Heart left ventricle (tissue), 16 donors: ENCODE measurements at regions not wholly inside any gene's neighbourhood (a gene's known extent, or its start where the extent isn't known, plus 50 kb on each side); places are given as distances from the start of the nearest gene placed in this dataset.

Experiments
- ATAC-seq, 4 donors: fragments of 200-7000 bp; cut with Tn5 transposase; one replicate each; pipeline ENCODE4 v1.9.1; 2020 to 2022; ENCODE audit warnings: moderate library complexity in 4 of 4, mild to moderate bottlenecking in 3 of 4, moderate number of reproducible peaks in 1 of 4
- DNase-seq, 5 donors: peaks; one replicate each; pipeline ENCODE4 v3.0.0-alpha.2; 2020
- H3K27ac ChIP-seq, 12 donors: fragments of 200-600 bp; sonication (generic) in 4 of 12; one replicate each; pipeline versions ENCODE4 v1.5.0 to v1.8.0; 2016 to 2022; ENCODE audit warnings: mild to moderate bottlenecking in 2 of 12
- H3K27me3 ChIP-seq, 9 donors: fragments of 200-600 bp; sonication (generic) in 2 of 9; one replicate each; pipeline versions ENCODE4 v1.5.1 to v1.8.0; 2016 to 2022; ENCODE audit warnings: mild to moderate bottlenecking in 3 of 9
- H3K36me3 ChIP-seq, 9 donors: fragments of 200-600 bp; sonication (generic) in 2 of 9; one replicate each; pipeline versions ENCODE4 v1.5.0 to v1.8.0; 2018 to 2022; ENCODE audit warnings: mild to moderate bottlenecking in 2 of 9
- H3K4me1 ChIP-seq, 12 donors: fragments of 200-600 bp; sonication (generic) in 4 of 12; one replicate each; pipeline versions ENCODE4 v1.5.0 to v1.8.0; 2016 to 2022; ENCODE audit warnings: mild to moderate bottlenecking in 3 of 12
- H3K4me3 ChIP-seq, 12 donors: fragments of 200-600 bp; sonication (generic) in 4 of 12; one replicate each; pipeline versions ENCODE4 v1.5.0 to v1.8.0; 2017 to 2022; ENCODE audit warnings: mild to moderate bottlenecking in 9 of 12, moderate library complexity in 4 of 12
- H3K9me3 ChIP-seq, 12 donors: fragments of 200-600 bp; sonication (generic) in 4 of 12; one replicate each; pipeline versions ENCODE4 v1.5.0 to v1.8.0; 2016 to 2022; ENCODE audit warnings: mild to moderate bottlenecking in 1 of 12
- POLR2A ChIP-seq, 2 donors: fragments of 450-650 bp; IDR thresholded peaks; one replicate each; pipeline ENCODE4 v1.6.1; 2017; ENCODE audit warnings: antibody characterized with exemption in 2 of 2, mild to moderate bottlenecking in 2 of 2, moderate library complexity in 2 of 2
- WGBS, 4 donors: extraction: QIAGEN DNeasy Blood & Tissue Kit in 2 of 4; methylation state at CpG; one replicate each; pipeline versions ENCODE4 v1.1.5 to v1.1.7; 2013 to 2018; 5-methylcytosine and 5-hydroxymethylcytosine counted together
- intact Hi-C, 10 donors: fragments of 100-400 bp; cut with DNase I; formaldehyde crosslinking; loops; one replicate each; pipeline versions ENCODE4 v1.11.1 to v1.14.2; 2022
- TF ChIP-seq, protein P1 (sequence below), 12 donors: fragments of 200-600 bp; sonication (generic) in 4 of 12; IDR thresholded peaks; one replicate each; pipeline versions ENCODE4 v1.5.0 to v1.8.0; 2018 to 2022; ENCODE audit warnings: antibody characterized with exemption in 12 of 12, mild to moderate bottlenecking in 5 of 12
- donor health status: ischemic (EF 13 %, LVEDD 7.1; RV severe dilation, severe dysfunction).
- donor health status: healthy with polysubstance abuse.
- donor health status: DM: no; HTN: yes; CAD: no.
- donor health status: DM: no; HTN: no; CAD: no.
- donor health status: ischemic (EF 25% LVEDD 6.9; RV normal size, moderate dysfunction).
- donor health status: ischemic (EF 25% LVEDD 5.7; RV mildly dilated, moderate dysfunction).
- donor health status: healthy.
- donor health status: DM: yes; HTN: yes; CAD: no.
- donor health status: ischemic (EF 35%, LVEDD 5.7; RV mildly dilated, moderate dysfunction).
- donor health status: nonischemic (EF 11% LVEDD 7.7; RV severe dilation, severe dysfunction).
- donor health status: DM: yes; HTN: yes; CAD: no.
- donor health status: PGD.
- donor health status: ischemic (EF 29% LVEDD 5.4; RV normal size, mild dysfunction).
- donor health status: nonischemic (EF 23%, LVEDD 6.1; RV moderate dilation, normal function).

DNA sequence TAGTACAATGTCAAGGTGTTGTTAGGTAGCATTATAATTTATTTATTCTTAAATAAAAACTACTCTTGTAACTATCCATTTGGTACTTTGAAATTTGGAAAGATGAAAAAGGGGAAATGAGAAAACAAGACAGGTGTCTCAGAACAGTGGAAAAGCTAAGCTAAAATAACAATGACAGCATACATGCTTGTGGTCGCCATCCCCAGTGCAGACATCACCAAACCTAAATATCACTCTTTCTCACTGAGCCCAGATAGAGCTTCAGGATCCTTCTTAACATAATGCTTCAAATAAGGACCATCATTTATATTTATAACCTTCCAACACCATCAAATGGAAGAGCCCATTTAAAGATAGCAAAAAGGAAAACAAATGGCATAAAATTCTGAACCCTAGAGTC, 434.4 kb upstream of the BRINP1 start:
- WGBS, 4 donors, result 76 to 94% (median 81%) methylated on average over 1 of the region's 1 CpG
- Histone ChIP-seq H3K27ac (no peak overlapping the region), H3K9me3 (peaks cover 0 to 4% (median 0%) of the 10 kb centered on the region in 12 donors), H3K4me1 (peaks cover 0 to 20% (median 0%) of the 10 kb centered on the region in 12 donors), H3K4me3 (no peak overlapping the region), H3K27me3 (no peaks in the 10 kb centered on the region), H3K36me3 (no peaks in the 10 kb centered on the region)
- no peak for TF ChIP-seq POLR2A (IDR thresholded peaks at IDR 0.05)
- TF ChIP-seq, protein P1, sequence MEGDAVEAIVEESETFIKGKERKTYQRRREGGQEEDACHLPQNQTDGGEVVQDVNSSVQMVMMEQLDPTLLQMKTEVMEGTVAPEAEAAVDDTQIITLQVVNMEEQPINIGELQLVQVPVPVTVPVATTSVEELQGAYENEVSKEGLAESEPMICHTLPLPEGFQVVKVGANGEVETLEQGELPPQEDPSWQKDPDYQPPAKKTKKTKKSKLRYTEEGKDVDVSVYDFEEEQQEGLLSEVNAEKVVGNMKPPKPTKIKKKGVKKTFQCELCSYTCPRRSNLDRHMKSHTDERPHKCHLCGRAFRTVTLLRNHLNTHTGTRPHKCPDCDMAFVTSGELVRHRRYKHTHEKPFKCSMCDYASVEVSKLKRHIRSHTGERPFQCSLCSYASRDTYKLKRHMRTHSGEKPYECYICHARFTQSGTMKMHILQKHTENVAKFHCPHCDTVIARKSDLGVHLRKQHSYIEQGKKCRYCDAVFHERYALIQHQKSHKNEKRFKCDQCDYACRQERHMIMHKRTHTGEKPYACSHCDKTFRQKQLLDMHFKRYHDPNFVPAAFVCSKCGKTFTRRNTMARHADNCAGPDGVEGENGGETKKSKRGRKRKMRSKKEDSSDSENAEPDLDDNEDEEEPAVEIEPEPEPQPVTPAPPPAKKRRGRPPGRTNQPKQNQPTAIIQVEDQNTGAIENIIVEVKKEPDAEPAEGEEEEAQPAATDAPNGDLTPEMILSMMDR (IDR thresholded peaks at IDR 0.05), result no peak
- ATAC-seq (no peak), DNase-seq (no peak)
- intact Hi-C loops, result no loop called here

DNA sequence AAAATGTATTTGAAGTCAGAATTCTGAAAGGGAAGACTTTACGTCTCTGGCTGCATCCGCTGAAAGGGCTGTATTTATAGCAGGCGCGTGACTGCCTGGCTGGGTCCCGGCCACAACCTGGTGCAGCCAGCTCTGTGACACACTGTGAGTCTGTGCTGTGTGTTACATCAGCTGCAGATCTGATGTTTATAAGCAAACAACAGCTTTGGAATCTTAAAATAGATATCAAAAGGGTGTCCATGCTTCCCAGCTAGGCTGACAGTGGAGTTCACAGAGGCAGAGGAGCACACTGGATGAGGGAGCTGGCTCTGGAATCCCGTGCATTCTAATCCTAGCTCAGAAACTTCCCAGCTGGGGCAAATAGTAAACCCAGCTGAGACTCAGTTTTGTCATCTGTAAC, 433.4 kb upstream of the BRINP1 start:
- DNase-seq, result peak; percentile 28 to 68 (median 47)
- no peaks in the 10 kb centered on the region for H3K36me3 ChIP-seq
- H3K27ac ChIP-seq, result peak overlapping the region in 7 of 12 donors; percentile 9 to 61 (median 28)
- H3K27me3 ChIP-seq, result no peaks in the 10 kb centered on the region
- no peak overlapping the region for H3K4me3 ChIP-seq
- intact Hi-C loops, result no loop called here
- H3K9me3 ChIP-seq, result peaks cover 0 to 4% (median 0%) of the 10 kb centered on the region in 12 donors
- peak; percentile 86 to 98 (median 94) for ATAC-seq
- H3K4me1 ChIP-seq, result peaks cover 0 to 20% (median 0%) of the 10 kb centered on the region in 12 donors
- TF ChIP-seq, protein P1 (IDR thresholded peaks at IDR 0.05), result no peak
- TF ChIP-seq POLR2A (IDR thresholded peaks at IDR 0.05), result no peak
- WGBS, 4 donors, result 16 to 28% (median 22%) methylated on average over 5 to 6 of the region's 6 CpGs

DNA sequence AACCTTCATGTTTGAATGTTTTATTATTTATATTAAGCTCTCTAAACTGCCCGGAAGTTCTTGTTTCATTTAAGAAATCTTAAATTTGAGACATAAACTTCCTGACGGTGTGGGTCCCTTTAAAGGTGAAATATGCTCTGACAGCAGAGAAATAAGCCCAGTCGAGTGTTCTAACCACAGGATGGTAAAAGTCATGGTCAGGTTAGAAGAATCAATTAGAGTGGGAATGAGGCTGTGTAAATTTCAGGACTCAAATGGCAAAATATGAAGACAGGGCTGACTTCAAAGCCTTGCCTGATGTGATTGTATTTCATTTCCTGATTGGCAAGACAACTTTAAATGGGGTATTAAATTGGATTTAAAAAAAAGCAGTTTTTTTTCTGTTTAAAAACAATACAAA, 432.9 kb upstream of the BRINP1 start:
- 45 to 56% (median 53%) methylated on average over 3 of the region's 3 CpGs for WGBS, 4 donors
- H3K4me3 ChIP-seq, result no peak overlapping the region
- ATAC-seq (no peak), DNase-seq (no peak)
- peak overlapping the region in 7 of 12 donors; percentile 9 to 61 (median 28) for H3K27ac ChIP-seq
- H3K9me3 ChIP-seq, result peaks cover 0 to 4% (median 0%) of the 10 kb centered on the region in 12 donors
- H3K27me3 ChIP-seq, result no peaks in the 10 kb centered on the region
- no peaks in the 10 kb centered on the region for H3K36me3 ChIP-seq
- intact Hi-C loops, result no loop called here
- TF ChIP-seq POLR2A (IDR thresholded peaks at IDR 0.05), result no peak
- TF ChIP-seq, protein P1 (IDR thresholded peaks at IDR 0.05), result no peak
- peaks cover 0 to 20% (median 0%) of the 10 kb centered on the region in 12 donors for H3K4me1 ChIP-seq

DNA sequence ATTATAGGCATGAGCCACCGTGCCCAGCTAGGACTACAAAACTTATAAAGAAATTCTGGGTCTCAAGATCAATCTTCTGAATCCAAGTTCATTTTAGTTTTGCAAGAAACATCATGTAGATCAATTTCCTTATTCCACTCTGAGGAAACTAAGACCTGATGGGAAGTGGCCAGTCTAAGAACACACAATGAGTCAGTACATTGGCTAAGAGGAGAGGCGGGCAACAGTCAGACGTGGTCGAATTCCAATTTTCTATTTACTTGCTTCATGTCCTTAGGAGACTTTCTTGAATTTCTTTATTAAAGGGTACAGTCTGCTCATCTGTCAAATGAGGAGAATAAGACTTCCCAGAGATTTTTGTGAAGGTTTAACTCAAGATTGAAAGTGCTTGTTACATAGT, 432.1 kb upstream of the BRINP1 start:
- Histone ChIP-seq H3K4me1 (peaks cover 0 to 20% (median 0%) of the 10 kb centered on the region in 12 donors), H3K4me3 (no peak overlapping the region), H3K36me3 (no peaks in the 10 kb centered on the region), H3K27ac (no peak overlapping the region), H3K27me3 (no peaks in the 10 kb centered on the region), H3K9me3 (peaks cover 0 to 4% (median 0%) of the 10 kb centered on the region in 12 donors)
- ATAC-seq (no peak), DNase-seq (no peak)
- intact Hi-C loops, result no loop called here
- no peak for TF ChIP-seq POLR2A (IDR thresholded peaks at IDR 0.05)
- TF ChIP-seq, protein P1 (IDR thresholded peaks at IDR 0.05), result no peak
- 77 to 83% (median 79%) methylated on average over 4 of the region's 4 CpGs for WGBS, 4 donors
